ENCODE measurements at regions not wholly inside any gene's neighbourhood (a gene's known extent, or its start where the extent isn't known, plus 50 kb on each side); places are given as distances from the start of the nearest gene placed in this dataset.

DNA sequence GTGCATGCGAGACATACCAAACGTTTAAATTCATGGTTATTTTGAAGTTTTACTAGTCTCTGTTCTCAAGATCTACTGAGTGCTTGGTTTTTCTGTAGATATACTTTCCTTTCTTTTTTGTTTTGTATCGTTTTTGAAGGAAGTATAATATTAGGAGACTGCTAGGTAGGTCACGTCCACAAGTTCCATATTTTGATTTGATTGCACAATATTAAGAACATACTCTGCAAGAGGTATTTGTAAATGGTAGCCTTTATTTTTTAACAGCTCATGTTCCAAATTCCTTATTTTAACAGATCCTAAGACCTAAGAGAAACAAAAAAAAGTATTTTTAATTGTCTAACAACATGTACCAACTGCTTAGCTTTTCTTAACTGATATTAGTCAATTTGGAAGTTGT lies 156.7 kb downstream of the SERPINI1 start:
- no peak overlapping the region for H3K18ac ChIP-seq (ENCODE audit: low read depth, low read length)
- H2AFZ ChIP-seq (replicated peaks; ENCODE audit: low read length, poor library complexity) = no peak overlapping the region
- no peak overlapping the region for H3K4ac ChIP-seq (ENCODE audit: low read depth, low read length)
- no peaks in the 10 kb centered on the region for H4K20me1 ChIP-seq (ENCODE audit: insufficient read depth, low read length)
- no peak overlapping the region for H2BK20ac ChIP-seq (ENCODE audit: low read depth, low read length)
- H3K9me1 ChIP-seq (ENCODE audit: insufficient read depth, low read length) = no peaks in the 10 kb centered on the region
- H3K4me3 ChIP-seq (ENCODE audit: insufficient read depth, low read depth, low read length) = no peak overlapping the region
- H3K9me3 ChIP-seq (ENCODE audit: control insufficient read depth, insufficient read depth, low read length) = no peaks in the 10 kb centered on the region
- H4K5ac ChIP-seq (ENCODE audit: low read depth, low read length) = no peak overlapping the region
- ATAC-seq (ENCODE audit: low read depth) (no peak), DNase-seq (no peak)
- H2AK9ac ChIP-seq (replicated peaks; ENCODE audit: low read depth, low read length, poor library complexity) = no peak overlapping the region
- no peaks in the 10 kb centered on the region for H3K36me3 ChIP-seq (ENCODE audit: control insufficient read depth, insufficient read depth, low read length)
- no peaks in the 10 kb centered on the region for H3K27me3 ChIP-seq (ENCODE audit: control insufficient read depth, insufficient read depth, low read length)
- intact Hi-C loops (cut with micrococcal nuclease) (no loop called here), dilution Hi-C loops (cut with HindIII; ENCODE audit: low sequenced_read_pairs, unreplicated experiment) (no loop called here), in situ Hi-C loops (cut with MboI; ENCODE audit: low sequenced_read_pairs) (no loop called here)
- TF ChIP-seq POLR2A (IDR thresholded peaks at IDR 0.05; ENCODE audit: low read depth, low read length) (no peak), BHLHE40 (IDR thresholded peaks at IDR 0.05; ENCODE audit: low read depth, low read length) (no peak), CEBPB (IDR thresholded peaks at IDR 0.05; ENCODE audit: low read depth, low read length) (peak; percentile 67), RFX5 (IDR thresholded peaks at IDR 0.05; ENCODE audit: low read depth, low read length) (no peak), MXI1 (IDR thresholded peaks at IDR 0.05; ENCODE audit: borderline replicate concordance, low read depth, low read length) (no peak)
- H3K4me1 ChIP-seq (ENCODE audit: control insufficient read depth, insufficient read depth, low read length) = no peaks in the 10 kb centered on the region
- H3K23ac ChIP-seq (ENCODE audit: low read depth, low read length) = no peak overlapping the region
- no peak overlapping the region for H3K14ac ChIP-seq (replicated peaks; ENCODE audit: low read depth, low read length)
- H3K79me1 ChIP-seq (ENCODE audit: low read depth in 1 of 2, low read length in 2 of 2) = no peaks in the 10 kb centered on the region
- no peak overlapping the region for H2BK5ac ChIP-seq (ENCODE audit: low read depth, low read length, poor library complexity, severe bottlenecking)
- no peak overlapping the region for H4K8ac ChIP-seq (ENCODE audit: low read depth in 2 of 2, low read length in 2 of 2)
- no peak overlapping the region for H4K91ac ChIP-seq (ENCODE audit: insufficient read depth, low read depth, low read length)
- H2BK15ac ChIP-seq (ENCODE audit: low read depth, low read length) = no peak overlapping the region
- no peak overlapping the region for H3K9ac ChIP-seq (ENCODE audit: low read depth, low read length)
- H3K56ac ChIP-seq (ENCODE audit: extremely low read depth, insufficient read depth, low read length) = no peak overlapping the region
- H2BK120ac ChIP-seq (ENCODE audit: low read depth, low read length) = no peak overlapping the region
- BruUV-seq (replicated peaks) = no TSS peak
- no peak overlapping the region for H2AK5ac ChIP-seq (ENCODE audit: low read depth, low read length)
- POLR2A ChIA-PET (ENCODE audit: unreplicated experiment) = no interaction called here
- CTCF ChIA-PET = interaction anchor here (1.1 kb wide), 1 partner anchor 10 kb away, joined by 5 read pairs; no protein-coding TSS in a partner anchor
- WGBS, 2 experiments (ENCODE audit: extremely low coverage in 2 of 2, insufficient read length in 1 of 2) = no CpG with 5 or more reads among the region's 4 CpGs
- H3K4me2 ChIP-seq (ENCODE audit: low read depth, low read length) = no peak overlapping the region
- no peak overlapping the region for H3K27ac ChIP-seq (ENCODE audit: insufficient read depth, low read length)

Measured in IMR-90 (cell line).